Trophoblast cell (in vitro differentiated cells and primary cell): ENCODE measurements at regions not wholly inside any gene's neighbourhood (a gene's known extent, or its start where the extent isn't known, plus 50 kb on each side); places are given as distances from the start of the nearest gene placed in this dataset.

Experiments used
- DNase-seq, 2 donors: peaks; one replicate each; pipeline ENCODE4 v3.0.0-alpha.2; 2016
- H2AFZ ChIP-seq: 2 replicates; pipeline ENCODE4 v1.6.1; 2013; ENCODE audit warnings: low read length, moderate library complexity, mild to moderate bottlenecking; ENCODE audit not compliant: insufficient read depth, poor library complexity
- H2AK5ac ChIP-seq: 2 replicates; pipeline ENCODE4 v1.6.1; 2013; ENCODE audit warnings: mild to moderate bottlenecking, low read length
- H2BK120ac ChIP-seq: 2 replicates; pipeline ENCODE4 v1.6.1; 2013; ENCODE audit warnings: low read length, mild to moderate bottlenecking, moderate library complexity; ENCODE audit not compliant: insufficient read depth, poor library complexity
- H2BK12ac ChIP-seq: 2 replicates; pipeline ENCODE4 v1.6.1; 2013; ENCODE audit warnings: mild to moderate bottlenecking, low read length, moderate library complexity
- H2BK5ac ChIP-seq: 2 replicates; pipeline ENCODE4 v1.6.1; 2013; ENCODE audit warnings: low read length, low read depth, moderate library complexity, mild to moderate bottlenecking; ENCODE audit not compliant: poor library complexity
- H3K14ac ChIP-seq: 2 replicates; pipeline ENCODE4 v1.6.1; 2013; ENCODE audit warnings: mild to moderate bottlenecking, low read length
- H3K18ac ChIP-seq: 2 replicates; pipeline ENCODE4 v1.6.1; 2013; ENCODE audit warnings: mild to moderate bottlenecking, low read length
- H3K23ac ChIP-seq: 2 replicates; pipeline ENCODE4 v1.6.1; 2013; ENCODE audit warnings: low read length
- H3K27ac ChIP-seq: 2 replicates; pipeline ENCODE4 v1.5.1; 2013; ENCODE audit warnings: low read depth, mild to moderate bottlenecking, inconsistent platforms, low read length, moderate library complexity
- H3K27me3 ChIP-seq: 2 replicates; pipeline ENCODE4 v1.6.1; 2013; ENCODE audit warnings: inconsistent platforms, mild to moderate bottlenecking, low read length, moderate library complexity; ENCODE audit not compliant: insufficient read depth
- H3K36me3 ChIP-seq, 2 experiments: 1 replicate in 1 of 2; 2 replicates in 1 of 2; pipeline ENCODE4 v1.6.1; 2013; ENCODE audit warnings: low read length in 2 of 2, mild to moderate bottlenecking in 2 of 2, moderate library complexity in 1 of 2; ENCODE audit not compliant: insufficient read depth in 2 of 2, control insufficient read depth in 1 of 2
- H3K4ac ChIP-seq: 2 replicates; pipeline ENCODE4 v1.6.1; 2013; ENCODE audit warnings: low read depth, mild to moderate bottlenecking, low read length, moderate library complexity
- H3K4me1 ChIP-seq, 2 experiments: 1 replicate in 1 of 2; 2 replicates in 1 of 2; pipeline ENCODE4 v1.6.1; 2013; ENCODE audit warnings: low read length in 2 of 2, mild to moderate bottlenecking in 2 of 2, moderate library complexity in 1 of 2; ENCODE audit not compliant: insufficient read depth in 2 of 2, control insufficient read depth in 1 of 2
- H3K4me2 ChIP-seq: 2 replicates; pipeline ENCODE4 v1.6.1; 2013; ENCODE audit warnings: inconsistent platforms, mild to moderate bottlenecking, low read length, moderate library complexity
- H3K4me3 ChIP-seq: 2 replicates; pipeline ENCODE4 v1.5.1; 2013; ENCODE audit warnings: mild to moderate bottlenecking, low read depth, low read length, inconsistent platforms
- H3K79me1 ChIP-seq: one replicate; pipeline ENCODE4 v1.6.1; 2013; ENCODE audit warnings: low read length
- H3K79me2 ChIP-seq: 2 replicates; pipeline ENCODE4 v1.6.1; 2013; ENCODE audit warnings: low read length, mild to moderate bottlenecking; ENCODE audit not compliant: control insufficient read depth, insufficient read depth, poor library complexity
- H3K9ac ChIP-seq: 2 replicates; pipeline ENCODE4 v1.6.1; 2013; ENCODE audit warnings: mild to moderate bottlenecking, low read length
- H3K9me3 ChIP-seq: 2 replicates; pipeline ENCODE4 v1.6.1; 2013; ENCODE audit warnings: low read depth, mild to moderate bottlenecking, control low read depth, inconsistent platforms, low read length; ENCODE audit not compliant: insufficient read depth
- H4K12ac ChIP-seq: 2 replicates; pipeline ENCODE4 v1.6.1; 2013; ENCODE audit warnings: low read depth, mild to moderate bottlenecking, low read length, moderate library complexity
- H4K8ac ChIP-seq: 2 replicates; pipeline ENCODE4 v1.6.1; 2013; ENCODE audit warnings: low read depth, mild to moderate bottlenecking, low read length, moderate library complexity
- H4K91ac ChIP-seq: one replicate; pipeline ENCODE4 v1.6.1; 2013; ENCODE audit warnings: low read depth, mild to moderate bottlenecking, low read length, moderate library complexity
- WGBS: extraction: QIAGEN DNeasy Blood & Tissue Kit; methylation state at CpG from one replicate; pipeline ENCODE4 v1.1.7; 2013; ENCODE audit warnings: missing lambda C conversion rate; ENCODE audit not compliant: insufficient read length, insufficient coverage; ENCODE audit errors: extremely low coverage; 5-methylcytosine and 5-hydroxymethylcytosine counted together

DNA sequence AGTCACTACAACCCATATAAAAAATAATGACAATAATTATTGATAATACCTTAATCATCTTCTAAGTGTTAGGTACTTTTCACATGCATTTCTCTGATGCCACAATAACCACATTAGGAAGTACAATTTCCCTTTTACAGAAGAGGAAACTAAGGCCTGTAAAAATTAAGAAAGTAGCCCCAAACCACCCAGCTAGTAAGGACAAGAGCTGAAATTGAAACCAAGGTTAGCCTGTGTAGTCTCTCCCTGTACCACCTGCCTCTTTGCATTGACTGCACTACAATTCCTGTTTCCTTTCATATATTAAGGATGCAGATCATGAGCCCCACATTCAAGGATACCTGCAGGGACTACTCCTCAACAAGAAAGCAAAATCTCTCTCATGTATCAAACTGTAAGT is 288.8 kb downstream of the GPATCH2 start:
- H2BK120ac ChIP-seq, result no peak overlapping the region
- no peaks in the 10 kb centered on the region for H3K4me1 ChIP-seq
- H3K79me2 ChIP-seq, result no peaks in the 10 kb centered on the region
- no peak overlapping the region for H2AFZ ChIP-seq
- H3K9me3 ChIP-seq, result no peaks in the 10 kb centered on the region
- no peak overlapping the region for H3K23ac ChIP-seq
- H2BK5ac ChIP-seq, result no peak overlapping the region
- H3K4ac ChIP-seq, result no peak overlapping the region
- H3K27ac ChIP-seq, result no peak overlapping the region
- no peak overlapping the region for H3K9ac ChIP-seq
- no peak overlapping the region for H3K14ac ChIP-seq
- no peak for DNase-seq
- no peak overlapping the region for H4K8ac ChIP-seq
- H3K4me2 ChIP-seq, result no peak overlapping the region
- H3K36me3 ChIP-seq, result no peaks in the 10 kb centered on the region
- H3K79me1 ChIP-seq, result no peaks in the 10 kb centered on the region
- H2BK12ac ChIP-seq, result no peak overlapping the region
- no peak overlapping the region for H4K91ac ChIP-seq
- H2AK5ac ChIP-seq, result no peak overlapping the region
- H4K12ac ChIP-seq, result no peak overlapping the region
- H3K4me3 ChIP-seq, result no peak overlapping the region
- H3K27me3 ChIP-seq, result no peaks in the 10 kb centered on the region
- no peak overlapping the region for H3K18ac ChIP-seq

DNA sequence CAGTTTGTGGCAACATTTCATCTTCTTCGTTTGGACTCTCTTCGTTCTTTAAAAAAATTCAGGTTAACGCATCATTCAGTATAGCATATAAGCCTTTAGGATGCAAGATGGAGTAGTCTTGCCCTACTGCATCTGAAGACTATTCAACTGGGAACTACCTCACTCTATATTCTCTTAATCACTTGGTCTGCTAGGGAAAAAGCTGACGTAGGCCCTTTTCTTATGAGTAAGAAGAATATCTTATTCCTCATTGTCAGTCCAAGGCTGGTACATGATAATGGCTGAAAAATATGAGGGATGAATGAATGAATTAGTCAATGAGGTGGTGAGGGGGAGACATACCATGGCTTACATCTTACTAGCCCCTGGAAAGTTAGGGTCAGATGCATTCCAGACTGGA is 294.2 kb downstream of the GPATCH2 start:
- no peaks in the 10 kb centered on the region for H3K79me1 ChIP-seq
- H2BK5ac ChIP-seq, result no peak overlapping the region
- no peaks in the 10 kb centered on the region for H3K27me3 ChIP-seq
- no peak overlapping the region for H3K4ac ChIP-seq
- H3K4me3 ChIP-seq, result no peak overlapping the region
- no peaks in the 10 kb centered on the region for H3K9me3 ChIP-seq
- no peak overlapping the region for H2BK120ac ChIP-seq
- H4K91ac ChIP-seq, result no peak overlapping the region
- H3K79me2 ChIP-seq, result no peaks in the 10 kb centered on the region
- no peak overlapping the region for H3K4me2 ChIP-seq
- no peak overlapping the region for H4K12ac ChIP-seq
- H3K18ac ChIP-seq, result no peak overlapping the region
- no peak overlapping the region for H3K9ac ChIP-seq
- no peak for DNase-seq
- no CpG with 5 or more reads among the region's 4 CpGs for WGBS
- no peaks in the 10 kb centered on the region for H3K36me3 ChIP-seq
- H3K27ac ChIP-seq, result no peak overlapping the region
- H4K8ac ChIP-seq, result no peak overlapping the region
- no peak overlapping the region for H2AFZ ChIP-seq
- H2AK5ac ChIP-seq, result no peak overlapping the region
- no peak overlapping the region for H3K14ac ChIP-seq
- no peak overlapping the region for H3K23ac ChIP-seq
- H3K4me1 ChIP-seq, result no peaks in the 10 kb centered on the region
- no peak overlapping the region for H2BK12ac ChIP-seq

- Histone ChIP-seq H3K79me2 (no peaks in the 10 kb centered on the region), H3K4ac (no peak overlapping the region), H3K27ac (no peak overlapping the region), H3K4me3 (no peak overlapping the region), H3K18ac (no peak overlapping the region), H3K14ac (no peak overlapping the region), H3K9me3 (peaks cover 5% of the 10 kb centered on the region), H2AFZ (no peak overlapping the region), H3K27me3 (no peaks in the 10 kb centered on the region), H3K4me2 (no peak overlapping the region), H3K4me1 (no peaks in the 10 kb centered on the region), H3K23ac (no peak overlapping the region), H4K91ac (no peak overlapping the region), H4K8ac (no peak overlapping the region), H4K12ac (no peak overlapping the region), H3K9ac (no peak overlapping the region), H2BK5ac (no peak overlapping the region), H2AK5ac (no peak overlapping the region), H3K36me3 (peaks cover 0 to 2% of the 10 kb centered on the region in 2 experiments), H3K79me1 (no peaks in the 10 kb centered on the region), H2BK120ac (no peak overlapping the region), H2BK12ac (no peak overlapping the region)
- peak; percentile 10 to 63 for DNase-seq
- no CpG with 5 or more reads among the region's 6 CpGs for WGBS
Measured at GRCh38 chr1:217333939-217334338, 297.0 kb downstream of the GPATCH2 start.

- no peak overlapping the region for H3K23ac ChIP-seq
- H3K4me2 ChIP-seq, result no peak overlapping the region
- no peaks in the 10 kb centered on the region for H3K79me2 ChIP-seq
- H2BK12ac ChIP-seq, result no peak overlapping the region
- H3K9me3 ChIP-seq, result peaks cover 5% of the 10 kb centered on the region
- H2AK5ac ChIP-seq, result no peak overlapping the region
- peaks cover 0 to 2% of the 10 kb centered on the region in 2 experiments for H3K36me3 ChIP-seq
- no CpG with 5 or more reads among the region's 4 CpGs for WGBS
- H3K27ac ChIP-seq, result no peak overlapping the region
- DNase-seq, result no peak
- no peak overlapping the region for H3K14ac ChIP-seq
- H4K8ac ChIP-seq, result no peak overlapping the region
- no peak overlapping the region for H3K4ac ChIP-seq
- no peak overlapping the region for H2BK120ac ChIP-seq
- H3K79me1 ChIP-seq, result no peaks in the 10 kb centered on the region
- no peak overlapping the region for H4K91ac ChIP-seq
- H4K12ac ChIP-seq, result no peak overlapping the region
- no peak overlapping the region for H3K9ac ChIP-seq
- H2BK5ac ChIP-seq, result no peak overlapping the region
- H3K4me1 ChIP-seq, result no peaks in the 10 kb centered on the region
- no peak overlapping the region for H3K4me3 ChIP-seq
- H2AFZ ChIP-seq, result no peak overlapping the region
- H3K18ac ChIP-seq, result no peak overlapping the region
- no peaks in the 10 kb centered on the region for H3K27me3 ChIP-seq
Measured at GRCh38 chr1:217332431-217333065, 298.3 kb downstream of the GPATCH2 start.
